ENCODE measurements at regions not wholly inside any gene's neighbourhood (a gene's known extent, or its start where the extent isn't known, plus 50 kb on each side); places are given as distances from the start of the nearest gene placed in this dataset.
A peak's percentile ranks its signal among the peaks of the same experiment; 100 is the strongest.
"Not testable (repeated sequence)": the region's sequence is repeated elsewhere in the genome, so short reads cannot be mapped to it uniquely, and the experiment has no call there.

GRCh38 chr2:234802071-234802844, 149.6 kb upstream of the SH3BP4 start:
- no peak for DNase-seq (ENCODE audit: low spot score)

- no peak for DNase-seq (ENCODE audit: low spot score)
These were observed 154.1 kb upstream of the SH3BP4 start for GRCh38 chr2:234797566-234798250.

GRCh38 chr2:234796045-234796591, 155.7 kb upstream of the SH3BP4 start:
- no peak for DNase-seq (ENCODE audit: low spot score)

- no peak for DNase-seq (ENCODE audit: low spot score)
These were observed 156.4 kb upstream of the SH3BP4 start for GRCh38 chr2:234795272-234795920.

GRCh38 chr2:234794866-234795265, 157.0 kb upstream of the SH3BP4 start:
- no peak for DNase-seq (ENCODE audit: low spot score)

GRCh38 chr2:234793212-234793785, 158.5 kb upstream of the SH3BP4 start:
- DNase-seq (ENCODE audit: low spot score) = no peak

GRCh38 chr2:234792621-234793022, 159.2 kb upstream of the SH3BP4 start:
- no peak for DNase-seq (ENCODE audit: low spot score)

- not testable (repeated sequence) for DNase-seq (ENCODE audit: low spot score)
These were observed 159.7 kb upstream of the SH3BP4 start for GRCh38 chr2:234792096-234792495.

- no peak for DNase-seq (ENCODE audit: low spot score)
These were observed 161.4 kb upstream of the SH3BP4 start for GRCh38 chr2:234790380-234790779.

GRCh38 chr2:234789556-234790325, 162.1 kb upstream of the SH3BP4 start:
- no peak for DNase-seq (ENCODE audit: low spot score)

GRCh38 chr2:234788841-234789240, 163.0 kb upstream of the SH3BP4 start:
- DNase-seq (ENCODE audit: low spot score) = no peak

- no peak for DNase-seq (ENCODE audit: low spot score)
These were observed 163.4 kb upstream of the SH3BP4 start for GRCh38 chr2:234788381-234788780.

GRCh38 chr2:234787114-234787513, 164.7 kb upstream of the SH3BP4 start:
- DNase-seq (ENCODE audit: low spot score) = no peak

- DNase-seq (ENCODE audit: low spot score) = no peak
These were observed 177.9 kb upstream of the SH3BP4 start for GRCh38 chr2:234773764-234774409.

- DNase-seq (ENCODE audit: low spot score) = no peak
These were observed 178.7 kb upstream of the SH3BP4 start for GRCh38 chr2:234773129-234773528.

- no peak for DNase-seq (ENCODE audit: low spot score)
These were observed 179.1 kb upstream of the SH3BP4 start for GRCh38 chr2:234772733-234773060.

- peak; percentile 80 for DNase-seq (ENCODE audit: low spot score)
These were observed 179.7 kb upstream of the SH3BP4 start for GRCh38 chr2:234771980-234772732.

- no peak for DNase-seq (ENCODE audit: low spot score)
These were observed 180.6 kb upstream of the SH3BP4 start for GRCh38 chr2:234771176-234771575.

GRCh38 chr2:234770715-234771141, 181.1 kb upstream of the SH3BP4 start:
- no peak for DNase-seq (ENCODE audit: low spot score)

- no peak for DNase-seq (ENCODE audit: low spot score)
These were observed 181.7 kb upstream of the SH3BP4 start for GRCh38 chr2:234770031-234770506.

Measured in HT-29 (cell line).